H9 (cell line): ENCODE measurements at regions not wholly inside any gene's neighbourhood (a gene's known extent, or its start where the extent isn't known, plus 50 kb on each side); places are given as distances from the start of the nearest gene placed in this dataset.

ENCODE experiments used
- DNase-seq: peaks from one replicate; pipeline ENCODE4 v3.0.0-alpha.2; 2017
- H2AFZ ChIP-seq: one replicate; pipeline ENCODE4 v1.6.1; 2013; ENCODE audit warnings: mild to moderate bottlenecking, low read length, control low read depth, moderate library complexity
- H2AK5ac ChIP-seq: 2 replicates; pipeline ENCODE4 v1.6.1; 2013; ENCODE audit warnings: low read length, control low read depth, mixed read lengths; ENCODE audit not compliant: insufficient read length
- H2BK120ac ChIP-seq: one replicate; pipeline ENCODE4 v1.6.1; 2013; ENCODE audit warnings: low read depth, mild to moderate bottlenecking, low read length, control low read depth, inconsistent platforms; ENCODE audit not compliant: poor library complexity, severe bottlenecking
- H2BK12ac ChIP-seq: 2 replicates; pipeline ENCODE4 v1.6.1; 2013; ENCODE audit warnings: low read length, control low read depth, mixed read lengths, low read depth; ENCODE audit not compliant: insufficient read length
- H2BK15ac ChIP-seq: 2 replicates; pipeline ENCODE4 v1.6.1; 2013; ENCODE audit warnings: low read depth, low read length, control low read depth
- H2BK20ac ChIP-seq: one replicate; pipeline ENCODE4 v1.6.1; 2013; ENCODE audit warnings: low read depth, mild to moderate bottlenecking, low read length, control low read depth, inconsistent platforms; ENCODE audit not compliant: poor library complexity, severe bottlenecking
- H2BK5ac ChIP-seq: 2 replicates; pipeline ENCODE4 v1.6.1; 2013; ENCODE audit warnings: low read length, control low read depth, mixed read lengths; ENCODE audit not compliant: insufficient read length
- H3K14ac ChIP-seq: 2 replicates; pipeline ENCODE4 v1.6.1; 2013; ENCODE audit warnings: low read length, control low read depth; ENCODE audit not compliant: insufficient read depth
- H3K18ac ChIP-seq: 2 replicates; pipeline ENCODE4 v1.6.1; 2013; ENCODE audit warnings: low read depth, mild to moderate bottlenecking, mixed read lengths, low read length, control low read depth; ENCODE audit not compliant: insufficient read length
- H3K23ac ChIP-seq: 2 replicates; pipeline ENCODE4 v1.6.1; 2013; ENCODE audit warnings: low read length, control low read depth, mixed read lengths, low read depth; ENCODE audit not compliant: insufficient read length
- H3K23me2 ChIP-seq: 2 replicates; pipeline ENCODE4 v1.6.1; 2013; ENCODE audit warnings: low read depth, mild to moderate bottlenecking, mixed read lengths, low read length, control low read depth; ENCODE audit not compliant: insufficient read length, poor library complexity, severe bottlenecking
- H3K27ac ChIP-seq: 2 replicates; pipeline ENCODE4 v1.5.1; 2013; ENCODE audit warnings: low read length, control low read depth, mixed read lengths, low read depth; ENCODE audit not compliant: insufficient read length
- H3K27me3 ChIP-seq: 2 replicates; pipeline ENCODE4 v1.6.1; 2013; ENCODE audit warnings: low read length, control low read depth, inconsistent platforms; ENCODE audit not compliant: insufficient read depth
- H3K4ac ChIP-seq: 2 replicates; pipeline ENCODE4 v1.6.1; 2013; ENCODE audit warnings: low read depth, mild to moderate bottlenecking, control low read depth, inconsistent platforms, low read length, moderate library complexity
- H3K4me1 ChIP-seq: 2 replicates; pipeline ENCODE4 v1.6.1; 2013; ENCODE audit warnings: low read length, control low read depth, inconsistent platforms; ENCODE audit not compliant: insufficient read depth
- H3K4me2 ChIP-seq: 2 replicates; pipeline ENCODE4 v1.6.1; 2013; ENCODE audit warnings: low read length, control low read depth, mixed read lengths; ENCODE audit not compliant: insufficient read length, insufficient read depth
- H3K56ac ChIP-seq: 2 replicates; pipeline ENCODE4 v1.6.1; 2013; ENCODE audit warnings: low read depth, mild to moderate bottlenecking, mixed read lengths, low read length, control low read depth; ENCODE audit not compliant: insufficient read length
- H3K79me1 ChIP-seq: 2 replicates; pipeline ENCODE4 v1.6.1; 2013; ENCODE audit warnings: low read depth, mild to moderate bottlenecking, moderate library complexity, low read length, control low read depth, inconsistent platforms; ENCODE audit not compliant: insufficient read depth, poor library complexity, severe bottlenecking
- H3K79me2 ChIP-seq: 2 replicates; pipeline ENCODE4 v1.6.1; 2013; ENCODE audit warnings: low read length, control low read depth, inconsistent platforms; ENCODE audit not compliant: insufficient read depth
- H3K9ac ChIP-seq: 2 replicates; pipeline ENCODE4 v1.6.1; 2013; ENCODE audit warnings: low read length, control low read depth, mixed read lengths; ENCODE audit not compliant: insufficient read length; ENCODE audit errors: extremely low read depth
- H3K9me3 ChIP-seq: one replicate; pipeline ENCODE4 v1.6.1; 2013; ENCODE audit warnings: low read depth, low read length, inconsistent platforms; ENCODE audit not compliant: control insufficient read depth
- H3T11ph ChIP-seq: one replicate; pipeline ENCODE4 v1.6.1; 2013; ENCODE audit warnings: mild to moderate bottlenecking, low read length, control low read depth, inconsistent platforms
- H4K20me1 ChIP-seq: one replicate; pipeline ENCODE4 v1.6.1; 2013; ENCODE audit not compliant: control insufficient read depth, insufficient read length, insufficient read depth
- H4K5ac ChIP-seq: 2 replicates; pipeline ENCODE4 v1.6.1; 2013; ENCODE audit warnings: low read depth, mild to moderate bottlenecking, mixed read lengths, low read length, control low read depth; ENCODE audit not compliant: insufficient read length
- H4K8ac ChIP-seq: replicated peaks from 2 replicates; pipeline ENCODE4 v1.6.1; 2013; ENCODE audit warnings: low read length, control low read depth, mixed read lengths, low read depth; ENCODE audit not compliant: insufficient read length
- H4K91ac ChIP-seq: 2 replicates; pipeline ENCODE4 v1.6.1; 2013; ENCODE audit warnings: low read depth, mild to moderate bottlenecking, moderate library complexity, mixed read lengths, low read length, control low read depth; ENCODE audit not compliant: insufficient read length
- H3K27ac Mint-ChIP-seq, 3 experiments: 2 replicates in 2 of 3; 3 replicates in 1 of 3; pipeline ENCODE4 v1.8.0; 2020 to 2021; ENCODE audit warnings: mixed read lengths in 3 of 3, mild to moderate bottlenecking in 1 of 3, moderate library complexity in 1 of 3
- H3K27me3 Mint-ChIP-seq: 2 replicates; pipeline ENCODE4 v1.8.0; 2021; ENCODE audit warnings: low read depth, mild to moderate bottlenecking, moderate library complexity, mixed read lengths
- H3K36me3 Mint-ChIP-seq, 3 experiments: 2 replicates in 2 of 3; 3 replicates in 1 of 3; pipeline ENCODE4 v1.8.0; 2020 to 2021; ENCODE audit warnings: low read depth in 3 of 3, mixed read lengths in 3 of 3; ENCODE audit not compliant: insufficient read depth in 1 of 3
- H3K4me1 Mint-ChIP-seq, 2 experiments: 2 replicates each; pipeline ENCODE4 v1.8.0; 2020; ENCODE audit warnings: mixed read lengths in 2 of 2
- H3K4me3 Mint-ChIP-seq, 2 experiments: 2 replicates in 1 of 2; 3 replicates in 1 of 2; pipeline ENCODE4 v1.8.0; 2020 to 2021; ENCODE audit warnings: mild to moderate bottlenecking in 2 of 2, mixed read lengths in 2 of 2, moderate library complexity in 1 of 2
- H3K9me3 Mint-ChIP-seq, 2 experiments: 2 replicates in 1 of 2; 3 replicates in 1 of 2; pipeline ENCODE4 v1.8.0; 2020; ENCODE audit warnings: mild to moderate bottlenecking in 2 of 2, mixed read lengths in 2 of 2, moderate library complexity in 1 of 2
- CTCF ChIP-seq: fragments of 200-600 bp; sonication (generic); conservative IDR thresholded peaks from 3 replicates; pipeline ENCODE4 v1.8.0; 2021; ENCODE audit warnings: antibody characterized with exemption, mild to moderate bottlenecking
- WGBS: extraction: QIAGEN DNeasy Blood & Tissue Kit; methylation state at CpG from one replicate; pipeline ENCODE4 v1.1.7; 2013; ENCODE audit warnings: missing lambda C conversion rate, low lambda C conversion rate, mixed read lengths; ENCODE audit not compliant: insufficient read length; ENCODE audit errors: extremely low coverage; 5-methylcytosine and 5-hydroxymethylcytosine counted together

- Histone ChIP-seq H2BK120ac (no peak overlapping the region), H2BK20ac (no peak overlapping the region), H4K91ac (no peak overlapping the region), H2BK5ac (no peak overlapping the region), H2AFZ (no peak overlapping the region), H3K27ac (no peak overlapping the region), H3K23me2 (no peaks in the 10 kb centered on the region), H3K56ac (no peak overlapping the region), H3K4me2 (no peak overlapping the region), H3K79me2 (no peaks in the 10 kb centered on the region), H3K9ac (no peak overlapping the region), H3K9me3 (no peaks in the 10 kb centered on the region), H4K5ac (no peak overlapping the region), H3T11ph (no peak overlapping the region), H3K27me3 (no peaks in the 10 kb centered on the region), H3K23ac (no peak overlapping the region), H3K4me1 (no peaks in the 10 kb centered on the region), H2BK15ac (no peak overlapping the region), H3K4ac (no peak overlapping the region), H2BK12ac (no peak overlapping the region), H3K18ac (no peak overlapping the region), H4K8ac (no peak overlapping the region), H3K79me1 (no peaks in the 10 kb centered on the region), H4K20me1 (no peaks in the 10 kb centered on the region), H3K14ac (no peak overlapping the region), H2AK5ac (no peak overlapping the region)
- H3K27ac Mint-ChIP-seq = no peak overlapping the region
- H3K27me3 Mint-ChIP-seq = no peaks in the 10 kb centered on the region
- no peak for TF ChIP-seq CTCF
- no CpG with 5 or more reads among the region's 2 CpGs for WGBS
- H3K4me3 Mint-ChIP-seq = no peak overlapping the region
- no peaks in the 10 kb centered on the region for H3K36me3 Mint-ChIP-seq
- no peak for DNase-seq
- H3K9me3 Mint-ChIP-seq = peaks cover 0 to 2% of the 10 kb centered on the region in 2 experiments; a peak in 1 of 5 replicates
- H3K4me1 Mint-ChIP-seq = peaks cover 0 to 4% of the 10 kb centered on the region in 2 experiments; a peak in 2 of 4 replicates
These were observed 1327.5 kb upstream of the FLRT2 start for GRCh38 chr14:84202486-84202885.
